K562 (cell line): ENCODE measurements at regions not wholly inside any gene's neighbourhood (a gene's known extent, or its start where the extent isn't known, plus 50 kb on each side); places are given as distances from the start of the nearest gene placed in this dataset.

Experiments
- CREM ChIP-seq: IDR thresholded peaks from 2 replicates; pipeline ENCODE4 v1.6.1; 2014; ENCODE audit warnings: antibody characterized with exemption, low read depth
- CTCF ChIP-seq, 3 experiments: IDR thresholded peaks in 2 of 3; conservative IDR thresholded peaks in 1 of 3; 2 replicates each; pipeline ENCODE4 v1.5.1; 2011 to 2012; ENCODE audit warnings: low read length in 3 of 3, mild to moderate bottlenecking in 3 of 3, control low read depth in 2 of 3, improper control_type of control experiment in 1 of 3, inconsistent platforms in 1 of 3, low read depth in 1 of 3, mixed read lengths in 1 of 3, moderate library complexity in 1 of 3; ENCODE audit not compliant: insufficient read depth in 2 of 3
- ELF1 ChIP-seq: fragments of 200-800 bp; sonication (Bioruptor generic); IDR thresholded peaks from 2 replicates; pipeline ENCODE4 v1.6.1; 2016; ENCODE audit warnings: missing genetic modification characterization, missing compliant biosample characterization
- EZH2 ChIP-seq: IDR thresholded peaks from 2 replicates; pipeline ENCODE4 v1.6.1; 2012; ENCODE audit warnings: low read depth, mild to moderate bottlenecking, inconsistent platforms, low read length, borderline replicate concordance
- L3MBTL2 ChIP-seq: fragments of 450-650 bp; IDR thresholded peaks from 2 replicates; pipeline ENCODE4 v1.6.1; 2016; ENCODE audit warnings: mild to moderate bottlenecking, moderate library complexity
- NR3C1 ChIP-seq: sonication (generic); formaldehyde crosslinking; IDR thresholded peaks from 2 replicates; pipeline ENCODE4 v1.8.1; 2022; ENCODE audit warnings: missing genetic modification reagents
- REST ChIP-seq, 2 experiments: fragments of 450-650 bp; formaldehyde crosslinking in 1 of 2; IDR thresholded peaks; 2 replicates each; pipeline versions ENCODE4 v1.4.0 to v1.6.1; 2014 to 2020; ENCODE audit warnings: mild to moderate bottlenecking in 2 of 2, borderline replicate concordance in 1 of 2, low read depth in 1 of 2
- USF1 ChIP-seq: sonication (generic); formaldehyde crosslinking; IDR thresholded peaks from 2 replicates; pipeline ENCODE4 v1.9.0; 2022; ENCODE audit warnings: mild to moderate bottlenecking, missing genetic modification reagents

- TF ChIP-seq USF1 (CRISPR knock-in tag): no peak
- TF ChIP-seq L3MBTL2: no peak
- TF ChIP-seq CTCF (IDR thresholded peaks at IDR 0.05 in 2 of 3, conservative IDR thresholded peaks at IDR 0.05 in 1 of 3; ENCODE audit: insufficient read depth in 2 of 3, low read depth in 1 of 3, low read length in 3 of 3): no peak
- TF ChIP-seq CREM: no peak
- TF ChIP-seq REST (IDR thresholded peaks at IDR 0.05; ENCODE audit: borderline replicate concordance): no peak
- no peak for TF ChIP-seq REST (CRISPR knock-in tag; IDR thresholded peaks at IDR 0.05; ENCODE audit: low read depth)
- TF ChIP-seq ELF1 (tag): no peak
- no peak for TF ChIP-seq NR3C1 (CRISPR knock-in tag)
- no peak for TF ChIP-seq EZH2
Observed at GRCh38 chr10:44198096-44198779, 186.7 kb downstream of the CXCL12 start.
